Coronary artery (tissue), 2 donors: ENCODE measurements at regions not wholly inside any gene's neighbourhood (a gene's known extent, or its start where the extent isn't known, plus 50 kb on each side); places are given as distances from the start of the nearest gene placed in this dataset.

ENCODE experiments used
- DNase-seq: peaks from one replicate; pipeline ENCODE4 v3.0.0-alpha.2; 2017; ENCODE audit warnings: low spot score
- H3K27ac ChIP-seq, 2 donors: fragments of 200-600 bp; sonication (generic); one replicate each; pipeline ENCODE4 v1.5.1; 2016 to 2019
- H3K4me3 ChIP-seq: fragments of 200-600 bp; sonication (generic); 2 replicates; pipeline ENCODE4 v1.5.1; 2016; ENCODE audit warnings: mild to moderate bottlenecking, moderate library complexity
- TF ChIP-seq, protein P1 (sequence below): fragments of 200-600 bp; sonication (generic); IDR thresholded peaks from one replicate; pipeline ENCODE4 v1.5.1; 2019; ENCODE audit warnings: antibody characterized with exemption

DNA sequence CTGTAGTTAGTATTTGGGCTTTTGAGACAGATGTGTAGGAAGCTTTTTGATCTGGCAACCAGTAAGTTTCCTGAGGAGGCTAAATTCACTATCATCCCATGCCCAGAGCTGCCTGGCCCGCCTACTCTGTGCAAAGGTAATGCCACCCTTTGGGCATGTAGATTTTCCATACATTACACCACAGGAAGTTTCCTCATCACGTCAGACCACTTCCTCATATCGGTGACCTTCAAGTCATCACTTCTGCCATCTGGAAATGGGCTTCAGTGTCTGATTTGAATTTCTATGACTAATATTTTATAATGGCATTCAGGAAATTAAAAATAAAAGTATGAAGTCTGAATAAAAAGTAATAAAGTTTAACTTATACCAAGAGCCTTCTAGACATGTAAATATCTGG, 825.4 kb downstream of the DCDC2C start:
- no peak overlapping the region for H3K27ac ChIP-seq
- DNase-seq = no peak
- no peak overlapping the region for H3K4me3 ChIP-seq
- TF ChIP-seq, protein P1, sequence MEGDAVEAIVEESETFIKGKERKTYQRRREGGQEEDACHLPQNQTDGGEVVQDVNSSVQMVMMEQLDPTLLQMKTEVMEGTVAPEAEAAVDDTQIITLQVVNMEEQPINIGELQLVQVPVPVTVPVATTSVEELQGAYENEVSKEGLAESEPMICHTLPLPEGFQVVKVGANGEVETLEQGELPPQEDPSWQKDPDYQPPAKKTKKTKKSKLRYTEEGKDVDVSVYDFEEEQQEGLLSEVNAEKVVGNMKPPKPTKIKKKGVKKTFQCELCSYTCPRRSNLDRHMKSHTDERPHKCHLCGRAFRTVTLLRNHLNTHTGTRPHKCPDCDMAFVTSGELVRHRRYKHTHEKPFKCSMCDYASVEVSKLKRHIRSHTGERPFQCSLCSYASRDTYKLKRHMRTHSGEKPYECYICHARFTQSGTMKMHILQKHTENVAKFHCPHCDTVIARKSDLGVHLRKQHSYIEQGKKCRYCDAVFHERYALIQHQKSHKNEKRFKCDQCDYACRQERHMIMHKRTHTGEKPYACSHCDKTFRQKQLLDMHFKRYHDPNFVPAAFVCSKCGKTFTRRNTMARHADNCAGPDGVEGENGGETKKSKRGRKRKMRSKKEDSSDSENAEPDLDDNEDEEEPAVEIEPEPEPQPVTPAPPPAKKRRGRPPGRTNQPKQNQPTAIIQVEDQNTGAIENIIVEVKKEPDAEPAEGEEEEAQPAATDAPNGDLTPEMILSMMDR = no peak

DNA sequence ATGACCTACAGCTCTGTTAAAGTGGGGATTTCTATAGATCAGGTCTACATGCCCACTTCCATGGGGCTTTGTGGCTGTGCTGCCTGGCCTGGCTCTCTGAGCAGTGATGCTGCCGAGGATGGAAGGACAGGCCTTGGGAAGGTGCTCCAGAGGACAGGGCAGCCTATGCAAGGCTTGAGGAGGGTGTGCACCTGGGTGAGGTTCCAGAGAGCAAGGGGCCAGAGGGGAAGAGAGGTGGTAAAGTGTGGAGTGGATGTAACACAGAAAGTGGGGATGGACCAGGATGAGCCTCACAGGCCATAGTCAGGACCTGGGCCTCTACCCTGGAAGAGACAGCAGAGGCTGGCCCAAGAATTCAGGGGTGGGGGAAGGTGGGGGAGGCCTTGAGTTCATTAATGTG, 826.4 kb downstream of the DCDC2C start:
- H3K4me3 ChIP-seq = no peak overlapping the region
- no peak overlapping the region for H3K27ac ChIP-seq
- no peak for DNase-seq
- TF ChIP-seq, protein P1 = no peak

DNA sequence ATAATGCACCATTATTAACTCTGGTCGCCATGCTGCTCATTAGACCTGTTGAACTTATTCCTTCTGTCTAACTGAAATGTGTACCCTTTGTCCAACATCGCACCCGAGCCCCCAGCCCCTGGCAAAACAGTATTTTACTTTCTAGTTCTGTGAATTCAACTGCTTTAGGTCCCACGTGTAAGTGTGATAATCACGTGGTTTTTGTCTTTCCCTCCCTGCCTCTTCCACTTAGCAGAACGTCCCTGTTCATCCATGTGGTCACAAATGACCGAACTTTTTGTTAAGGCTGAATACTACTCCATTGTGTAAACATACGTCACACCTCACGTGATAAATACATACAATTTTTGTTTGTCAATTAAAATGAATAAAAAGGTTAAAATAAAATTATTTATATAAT, 826.9 kb downstream of the DCDC2C start:
- TF ChIP-seq, protein P1 = no peak
- DNase-seq = no peak
- Histone ChIP-seq H3K27ac (no peak overlapping the region), H3K4me3 (no peak overlapping the region)

DNA sequence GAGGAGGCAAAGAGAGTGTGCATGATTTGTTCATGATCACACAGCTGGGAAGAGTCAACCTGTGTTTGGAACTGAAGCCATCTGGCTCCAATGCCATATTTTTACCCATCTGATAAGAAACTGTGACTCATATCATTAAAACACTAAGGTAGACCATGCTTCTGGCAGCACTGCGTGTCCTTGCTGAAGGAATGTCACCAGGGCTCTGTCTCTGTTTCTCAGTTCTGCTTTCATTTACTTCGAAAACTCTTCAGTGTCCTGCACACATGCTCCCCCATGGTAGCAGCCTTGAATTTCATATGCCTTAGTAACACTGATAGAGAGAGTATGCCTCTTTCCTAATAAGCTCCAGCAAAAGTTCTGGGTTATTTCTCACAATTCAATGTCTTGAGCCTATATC, 830.4 kb downstream of the DCDC2C start:
- no peak for DNase-seq
- H3K4me3 ChIP-seq = no peak overlapping the region
- no peak overlapping the region for H3K27ac ChIP-seq
- TF ChIP-seq, protein P1 = no peak

DNA sequence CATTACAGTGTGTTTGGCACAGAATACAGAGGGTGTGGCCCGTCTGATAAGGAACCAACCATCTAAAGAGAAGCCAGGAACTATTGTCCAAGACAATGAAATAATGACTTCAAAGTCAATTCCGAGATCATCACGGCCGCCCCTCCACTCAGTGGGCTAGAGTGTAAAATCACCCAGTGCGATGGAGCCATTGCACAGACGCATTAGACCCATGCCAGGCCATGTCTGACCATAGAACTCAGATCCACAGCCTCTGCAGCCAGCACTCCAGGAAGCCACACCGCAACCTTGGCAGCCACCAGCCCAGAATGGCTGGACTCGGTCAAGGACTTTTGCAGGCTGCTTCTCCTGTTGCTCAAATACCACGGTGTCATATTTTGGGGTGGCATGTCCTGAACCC, 835.7 kb downstream of the DCDC2C start:
- TF ChIP-seq, protein P1 = no peak
- no peak for DNase-seq
- Histone ChIP-seq H3K27ac (no peak overlapping the region), H3K4me3 (no peak overlapping the region)

DNA sequence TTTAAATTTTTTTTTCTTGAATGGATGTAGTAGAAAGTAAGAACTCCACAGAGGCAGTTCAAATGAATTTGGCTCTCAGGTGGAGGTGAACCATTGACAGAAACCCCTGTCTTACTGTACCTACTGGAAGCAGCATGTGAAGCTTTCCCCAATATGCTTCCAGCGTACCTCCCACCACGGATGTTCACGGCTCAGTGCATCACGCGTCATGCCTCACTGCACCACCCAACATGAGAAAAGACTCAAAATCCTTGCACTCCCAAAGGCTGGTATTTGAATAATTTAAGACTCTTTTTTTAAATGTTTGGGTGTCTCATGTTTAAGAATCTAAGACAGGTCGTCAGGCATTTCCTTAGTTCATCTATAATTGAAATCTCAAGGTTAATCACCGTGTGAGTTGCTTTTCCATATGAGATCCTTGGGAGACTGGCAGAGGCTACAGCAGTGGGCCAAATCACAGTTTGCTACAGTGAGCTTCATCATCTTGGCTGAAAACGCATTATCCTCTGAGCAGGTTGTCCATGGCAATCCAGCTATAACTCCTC, 846.4 kb downstream of the DCDC2C start:
- H3K4me3 ChIP-seq = no peak overlapping the region
- TF ChIP-seq, protein P1 = no peak
- DNase-seq = no peak
- no peak overlapping the region for H3K27ac ChIP-seq

DNA sequence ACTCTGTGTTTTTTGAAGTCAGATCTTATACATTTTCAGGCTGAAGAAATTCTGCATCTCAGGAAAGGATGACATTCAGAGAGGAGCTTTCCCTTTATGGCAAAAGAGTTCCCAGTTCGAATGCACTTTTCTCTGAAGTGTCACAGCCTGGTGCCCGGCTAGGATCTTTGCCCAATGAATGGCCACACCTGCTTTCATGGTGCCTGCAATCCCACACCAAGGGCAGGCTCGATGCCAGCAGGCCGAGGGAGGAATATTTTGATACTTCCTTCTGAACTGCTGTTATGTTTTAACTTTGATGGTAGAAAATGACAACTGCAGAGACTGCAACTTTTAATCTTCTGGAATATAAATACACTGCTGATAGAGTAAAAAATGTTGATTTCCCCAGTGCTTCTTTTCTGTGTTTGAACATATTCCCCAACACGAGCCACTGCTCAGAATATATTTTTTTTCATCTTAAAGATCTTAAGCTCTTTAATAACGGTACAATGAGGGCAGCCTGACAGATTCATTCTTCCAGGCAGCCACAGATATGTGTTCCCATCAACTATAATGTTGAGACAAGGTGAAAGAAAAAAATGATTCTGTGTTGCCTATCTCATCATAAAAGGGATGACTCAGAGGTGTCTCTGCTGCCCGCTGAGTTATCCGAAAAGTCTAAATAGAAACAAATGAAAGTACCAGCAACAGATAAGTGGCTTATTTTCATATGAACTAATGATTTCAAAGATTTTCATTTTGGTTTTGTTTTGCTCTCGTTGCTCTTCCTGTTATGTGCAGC, 848.5 kb downstream of the DCDC2C start:
- no peak overlapping the region for H3K4me3 ChIP-seq
- no peak for DNase-seq

More for the DNA sequence above, 848.5 kb downstream of the DCDC2C start:
- no peak overlapping the region for H3K27ac ChIP-seq
- TF ChIP-seq, protein P1 = no peak
